A673 (cell line): ENCODE measurements at regions not wholly inside any gene's neighbourhood (a gene's known extent, or its start where the extent isn't known, plus 50 kb on each side); places are given as distances from the start of the nearest gene placed in this dataset.

ENCODE experiments used
- BruUV-seq: library from RNA; stranded (reverse); fragments of 400-500 nt; replicated peaks from 2 replicates; lab custom pipeline; 2021; lab: Mats Ljungman, UMichigan
- CTCF ChIA-PET: fragments of 300-600 bp; sonication (Branson Sonifier 250); formaldehyde crosslinking; loops from one replicate; lab custom pipeline; 2022; ENCODE audit warnings: antibody characterized with exemption; lab: Charles Lee
- POLR2A ChIA-PET: fragments of 300-600 bp; sonication (Branson Sonifier 250); formaldehyde crosslinking; loops from one replicate; lab custom pipeline; 2022; ENCODE audit warnings: antibody characterized with exemption; ENCODE audit not compliant: low non-redundant PET; lab: Charles Lee
- DNase-seq: peaks from one replicate; pipeline ENCODE4 v3.0.0-alpha.2; 2015; ENCODE audit warnings: low spot score
- H3K27ac ChIP-seq: fragments of 200-600 bp; sonication (generic); 2 replicates; pipeline ENCODE4 v1.5.1; 2016; ENCODE audit warnings: mixed run types, low read depth, mild to moderate bottlenecking, mixed read lengths, antibody characterized with exemption, low read length; ENCODE audit not compliant: poor library complexity, severe bottlenecking
- H3K27me3 ChIP-seq: fragments of 200-600 bp; sonication (generic); replicated peaks from 2 replicates; pipeline ENCODE4 v1.6.1; 2017; ENCODE audit warnings: mixed run types, low read depth, mild to moderate bottlenecking, mixed read lengths, antibody characterized with exemption, low read length; ENCODE audit not compliant: insufficient read depth, poor library complexity
- H3K36me3 ChIP-seq: fragments of 200-600 bp; sonication (generic); 2 replicates; pipeline ENCODE4 v1.6.1; 2016; ENCODE audit warnings: mixed run types, mild to moderate bottlenecking, mixed read lengths, antibody characterized with exemption, low read length; ENCODE audit not compliant: insufficient read depth, poor library complexity, severe bottlenecking
- H3K4me1 ChIP-seq: fragments of 200-600 bp; sonication (generic); 2 replicates; pipeline ENCODE4 v1.6.1; 2017; ENCODE audit warnings: mixed run types, mild to moderate bottlenecking, mixed read lengths, antibody characterized with exemption, low read length; ENCODE audit not compliant: insufficient read depth, poor library complexity, severe bottlenecking
- H3K4me3 ChIP-seq: fragments of 200-600 bp; sonication (generic); 2 replicates; pipeline ENCODE4 v1.5.1; 2016; ENCODE audit warnings: low read depth, mixed run types, mild to moderate bottlenecking, mixed read lengths, low read length; ENCODE audit not compliant: poor library complexity, severe bottlenecking
- H3K9me3 ChIP-seq: fragments of 200-600 bp; sonication (generic); 2 replicates; pipeline ENCODE4 v1.6.1; 2016; ENCODE audit warnings: mixed run types, low read depth, mild to moderate bottlenecking, mixed read lengths, antibody characterized with exemption, low read length; ENCODE audit not compliant: poor library complexity, severe bottlenecking
- EZH2 ChIP-seq: fragments of 200-600 bp; sonication (generic); IDR thresholded peaks from 2 replicates; pipeline ENCODE4 v1.6.1; 2017; ENCODE audit warnings: borderline replicate concordance, low read depth, mild to moderate bottlenecking, mixed read lengths, antibody characterized with exemption, low read length; ENCODE audit not compliant: poor library complexity, severe bottlenecking
- intact Hi-C: fragments of 100-400 bp; cut with micrococcal nuclease; formaldehyde crosslinking; loops from one replicate; pipeline ENCODE4 v1.10.0; 2022; ENCODE audit not compliant: unreplicated experiment
- TF ChIP-seq, protein P1 (sequence below): fragments of 300-800, 200-600 bp; sonication (generic); conservative IDR thresholded peaks from 2 replicates; pipeline ENCODE4 v1.5.1; 2017; ENCODE audit warnings: low read depth, mild to moderate bottlenecking, antibody characterized with exemption, low read length, moderate library complexity, mixed read lengths

DNA sequence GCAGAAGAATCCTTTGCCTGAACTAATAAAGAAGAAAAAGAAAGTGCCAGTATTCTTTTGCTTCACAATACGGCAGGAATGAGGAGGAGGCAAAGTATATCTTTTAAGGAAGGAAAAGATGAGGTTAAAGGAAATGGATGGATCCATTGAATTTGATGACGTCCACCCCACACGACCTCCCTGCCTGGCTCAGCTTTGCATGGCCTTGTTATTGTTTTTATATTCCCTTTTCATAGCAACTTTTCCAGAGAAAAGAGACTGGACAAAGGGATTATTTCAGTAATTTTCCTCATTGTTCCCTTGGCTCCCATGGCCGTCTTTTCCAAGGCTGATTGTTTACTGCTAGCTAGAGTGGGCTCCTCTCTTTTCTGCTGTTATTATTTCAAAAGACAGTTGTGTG is 123.2 kb upstream of the SEL1L start:
- TF ChIP-seq, protein P1, sequence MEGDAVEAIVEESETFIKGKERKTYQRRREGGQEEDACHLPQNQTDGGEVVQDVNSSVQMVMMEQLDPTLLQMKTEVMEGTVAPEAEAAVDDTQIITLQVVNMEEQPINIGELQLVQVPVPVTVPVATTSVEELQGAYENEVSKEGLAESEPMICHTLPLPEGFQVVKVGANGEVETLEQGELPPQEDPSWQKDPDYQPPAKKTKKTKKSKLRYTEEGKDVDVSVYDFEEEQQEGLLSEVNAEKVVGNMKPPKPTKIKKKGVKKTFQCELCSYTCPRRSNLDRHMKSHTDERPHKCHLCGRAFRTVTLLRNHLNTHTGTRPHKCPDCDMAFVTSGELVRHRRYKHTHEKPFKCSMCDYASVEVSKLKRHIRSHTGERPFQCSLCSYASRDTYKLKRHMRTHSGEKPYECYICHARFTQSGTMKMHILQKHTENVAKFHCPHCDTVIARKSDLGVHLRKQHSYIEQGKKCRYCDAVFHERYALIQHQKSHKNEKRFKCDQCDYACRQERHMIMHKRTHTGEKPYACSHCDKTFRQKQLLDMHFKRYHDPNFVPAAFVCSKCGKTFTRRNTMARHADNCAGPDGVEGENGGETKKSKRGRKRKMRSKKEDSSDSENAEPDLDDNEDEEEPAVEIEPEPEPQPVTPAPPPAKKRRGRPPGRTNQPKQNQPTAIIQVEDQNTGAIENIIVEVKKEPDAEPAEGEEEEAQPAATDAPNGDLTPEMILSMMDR = no peak
- no peak for TF ChIP-seq EZH2
- H3K36me3 ChIP-seq = no peaks in the 10 kb centered on the region
- ChIA-PET CTCF (no interaction called here), POLR2A (no interaction called here)
- no peaks in the 10 kb centered on the region for H3K27me3 ChIP-seq
- no peak overlapping the region for H3K27ac ChIP-seq
- DNase-seq = no peak
- intact Hi-C loops = no loop called here
- H3K4me1 ChIP-seq = no peaks in the 10 kb centered on the region
- no TSS peak for BruUV-seq
- H3K9me3 ChIP-seq = no peaks in the 10 kb centered on the region
- H3K4me3 ChIP-seq = no peak overlapping the region

DNA sequence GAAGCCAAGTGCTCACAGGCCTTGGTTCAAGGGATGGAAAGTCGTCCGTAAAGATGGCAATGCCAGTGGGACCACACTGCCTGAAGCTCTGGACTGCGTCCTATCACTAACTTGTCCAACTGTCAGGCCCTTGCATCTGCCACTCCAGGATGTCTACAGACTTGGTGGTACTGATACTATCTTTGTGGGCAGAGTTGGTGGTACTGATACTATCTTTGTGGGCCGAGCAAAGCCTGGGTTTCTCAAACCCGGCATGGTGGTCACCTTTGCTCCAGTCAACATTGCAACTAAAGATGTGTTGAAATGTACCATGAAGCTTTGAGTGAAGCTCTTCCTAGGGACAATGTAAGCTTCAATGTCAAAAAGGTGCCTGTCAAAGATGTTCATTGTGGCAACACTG is 128.4 kb upstream of the SEL1L start:
- BruUV-seq = no TSS peak

GRCh38 chr14:81662570-81663197 is 129.0 kb upstream of the SEL1L start:
- Histone ChIP-seq H3K27ac (no peak overlapping the region), H3K27me3 (no peaks in the 10 kb centered on the region), H3K4me3 (no peak overlapping the region), H3K36me3 (no peaks in the 10 kb centered on the region), H3K4me1 (no peaks in the 10 kb centered on the region), H3K9me3 (no peaks in the 10 kb centered on the region)
- TF ChIP-seq, protein P1 = no peak
- no peak for TF ChIP-seq EZH2
- intact Hi-C loops = no loop called here
- no peak for DNase-seq
- no TSS peak for BruUV-seq
- CTCF ChIA-PET = no interaction called here
- POLR2A ChIA-PET = no interaction called here

More for the DNA sequence above, 128.4 kb upstream of the SEL1L start:
- no peaks in the 10 kb centered on the region for H3K27me3 ChIP-seq
- no peaks in the 10 kb centered on the region for H3K9me3 ChIP-seq
- no peak overlapping the region for H3K4me3 ChIP-seq
- H3K27ac ChIP-seq = no peak overlapping the region
- POLR2A ChIA-PET = no interaction called here
- no peaks in the 10 kb centered on the region for H3K4me1 ChIP-seq
- no peak for TF ChIP-seq EZH2
- TF ChIP-seq, protein P1 = no peak
- CTCF ChIA-PET = no interaction called here
- DNase-seq = no peak
- no peaks in the 10 kb centered on the region for H3K36me3 ChIP-seq
- intact Hi-C loops = no loop called here
